ENCODE measurements at regions not wholly inside any gene's neighbourhood (a gene's known extent, or its start where the extent isn't known, plus 50 kb on each side); places are given as distances from the start of the nearest gene placed in this dataset.

GRCh38 chr4:157838366-157838765 is 334.5 kb downstream of the GASK1B start:
- TF ChIP-seq POLR2A (IDR thresholded peaks at IDR 0.05; ENCODE audit: low read depth, low read length) (no peak), TAF1 (IDR thresholded peaks at IDR 0.05; ENCODE audit: low read depth, low read length) (no peak), PAX5 (IDR thresholded peaks at IDR 0.05; ENCODE audit: insufficient read depth, low read length, severe bottlenecking) (no peak)
